AG09319 (cell line): ENCODE measurements at regions not wholly inside any gene's neighbourhood (a gene's known extent, or its start where the extent isn't known, plus 50 kb on each side); places are given as distances from the start of the nearest gene placed in this dataset.

Source experiments
- DNase-seq: peaks from one replicate; pipeline ENCODE4 v3.0.0-alpha.2; 2010; ENCODE audit warnings: low read depth; ENCODE audit errors: extremely low read depth
- TF ChIP-seq, protein P1 (sequence below): IDR thresholded peaks from 2 replicates; pipeline ENCODE4 v1.5.1; 2011; ENCODE audit warnings: low read depth, mild to moderate bottlenecking, inconsistent platforms, low read length, moderate library complexity

DNA sequence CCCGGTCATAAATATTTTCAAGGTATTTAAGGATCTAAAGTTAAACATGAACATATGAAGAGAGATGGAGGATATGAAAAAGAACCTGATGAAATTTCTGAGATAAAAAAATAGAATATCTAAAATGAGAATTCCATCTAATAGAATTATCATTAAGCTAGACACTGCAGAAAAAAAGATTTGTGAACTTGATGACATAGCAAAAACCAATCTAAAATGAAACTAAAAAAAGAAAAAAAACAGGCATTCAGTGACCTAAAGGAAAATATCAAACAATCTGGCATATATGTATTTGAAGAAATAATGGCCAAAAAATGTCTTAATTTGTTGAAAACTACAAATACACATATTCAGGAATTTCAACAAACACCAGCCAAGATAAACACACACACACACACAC is 81.6 kb upstream of the ZC3H12C start:
- no peak for DNase-seq
- TF ChIP-seq, protein P1, sequence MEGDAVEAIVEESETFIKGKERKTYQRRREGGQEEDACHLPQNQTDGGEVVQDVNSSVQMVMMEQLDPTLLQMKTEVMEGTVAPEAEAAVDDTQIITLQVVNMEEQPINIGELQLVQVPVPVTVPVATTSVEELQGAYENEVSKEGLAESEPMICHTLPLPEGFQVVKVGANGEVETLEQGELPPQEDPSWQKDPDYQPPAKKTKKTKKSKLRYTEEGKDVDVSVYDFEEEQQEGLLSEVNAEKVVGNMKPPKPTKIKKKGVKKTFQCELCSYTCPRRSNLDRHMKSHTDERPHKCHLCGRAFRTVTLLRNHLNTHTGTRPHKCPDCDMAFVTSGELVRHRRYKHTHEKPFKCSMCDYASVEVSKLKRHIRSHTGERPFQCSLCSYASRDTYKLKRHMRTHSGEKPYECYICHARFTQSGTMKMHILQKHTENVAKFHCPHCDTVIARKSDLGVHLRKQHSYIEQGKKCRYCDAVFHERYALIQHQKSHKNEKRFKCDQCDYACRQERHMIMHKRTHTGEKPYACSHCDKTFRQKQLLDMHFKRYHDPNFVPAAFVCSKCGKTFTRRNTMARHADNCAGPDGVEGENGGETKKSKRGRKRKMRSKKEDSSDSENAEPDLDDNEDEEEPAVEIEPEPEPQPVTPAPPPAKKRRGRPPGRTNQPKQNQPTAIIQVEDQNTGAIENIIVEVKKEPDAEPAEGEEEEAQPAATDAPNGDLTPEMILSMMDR = no peak

DNA sequence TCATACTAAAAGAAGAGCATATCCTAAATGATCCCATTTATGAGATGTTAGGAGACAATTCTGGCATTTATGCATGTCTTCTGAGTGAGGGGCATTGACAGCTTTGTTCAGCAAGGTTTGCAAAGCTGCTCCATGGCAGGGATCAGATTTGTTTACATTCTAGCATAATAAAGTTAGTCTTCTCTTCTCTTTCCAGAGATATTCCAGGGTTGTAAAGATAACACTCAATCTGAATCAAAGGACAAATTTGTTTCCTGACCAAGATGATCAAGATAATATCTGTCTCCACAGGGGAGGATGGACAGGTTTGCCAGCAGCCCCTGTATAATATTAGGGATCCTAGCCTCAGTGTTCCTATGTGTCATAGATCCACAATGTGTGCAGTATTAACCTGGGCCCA is 77.5 kb upstream of the ZC3H12C start:
- TF ChIP-seq, protein P1 = no peak
- no peak for DNase-seq

DNA sequence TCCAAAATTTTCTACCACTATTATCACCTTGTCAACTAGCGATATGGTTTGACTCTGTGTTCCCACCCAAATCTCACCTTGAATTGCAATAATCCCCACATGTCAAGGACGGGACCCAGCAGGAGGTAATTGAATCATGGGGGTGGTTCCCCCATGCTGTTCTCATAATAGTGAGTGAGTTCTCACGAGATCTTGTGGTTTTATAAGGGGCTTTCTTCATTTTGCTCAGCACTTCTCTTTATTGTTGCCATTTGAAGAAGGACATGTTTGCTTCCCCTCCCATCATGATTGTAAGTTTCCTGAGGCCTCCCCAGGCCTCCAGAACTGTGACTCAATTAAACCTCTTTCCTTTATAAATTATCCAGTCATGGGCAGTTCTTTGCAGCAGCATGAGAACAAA is 73.5 kb upstream of the ZC3H12C start:
- DNase-seq = no peak
- TF ChIP-seq, protein P1 = no peak

DNA sequence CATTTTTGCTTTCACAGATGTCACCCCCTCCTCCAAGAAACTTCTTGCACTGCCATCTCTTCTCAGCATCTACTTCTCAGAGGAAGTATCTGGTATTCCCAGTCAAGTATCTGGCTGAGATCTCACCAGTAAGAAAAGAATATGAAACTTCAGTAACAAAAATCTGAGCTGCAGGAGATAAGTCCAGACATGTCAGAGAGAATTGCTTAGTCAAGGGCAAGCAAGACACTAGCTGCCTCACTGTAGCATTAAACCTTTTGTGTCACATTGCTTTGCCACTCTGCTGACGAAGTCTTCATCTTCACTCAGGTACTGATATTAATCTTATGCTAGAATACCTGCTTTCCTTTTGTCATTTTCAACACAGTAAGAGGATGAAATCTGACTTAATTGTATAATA is 70.6 kb upstream of the ZC3H12C start:
- DNase-seq = no peak
- TF ChIP-seq, protein P1 = no peak

DNA sequence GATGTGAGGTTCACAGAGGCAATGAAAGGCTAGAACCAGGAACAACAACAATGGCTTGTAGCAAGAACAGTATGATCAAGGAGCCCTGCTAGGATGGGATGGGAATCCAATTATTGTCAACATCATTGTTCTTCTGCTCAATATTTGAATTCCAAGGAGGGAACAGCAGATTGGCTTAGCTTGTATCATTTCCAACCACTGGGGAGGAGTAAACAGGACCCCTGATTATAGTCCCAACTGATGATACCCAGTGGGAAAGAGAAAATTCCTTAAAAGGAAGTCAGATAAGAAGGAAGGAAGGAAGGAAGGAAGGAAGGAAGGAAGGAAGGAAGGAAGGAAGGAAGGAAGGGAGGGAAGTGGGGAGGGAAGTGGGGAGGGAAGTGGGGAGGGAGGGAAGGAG is 69.5 kb upstream of the ZC3H12C start:
- TF ChIP-seq, protein P1 = no peak
- DNase-seq = no peak

DNA sequence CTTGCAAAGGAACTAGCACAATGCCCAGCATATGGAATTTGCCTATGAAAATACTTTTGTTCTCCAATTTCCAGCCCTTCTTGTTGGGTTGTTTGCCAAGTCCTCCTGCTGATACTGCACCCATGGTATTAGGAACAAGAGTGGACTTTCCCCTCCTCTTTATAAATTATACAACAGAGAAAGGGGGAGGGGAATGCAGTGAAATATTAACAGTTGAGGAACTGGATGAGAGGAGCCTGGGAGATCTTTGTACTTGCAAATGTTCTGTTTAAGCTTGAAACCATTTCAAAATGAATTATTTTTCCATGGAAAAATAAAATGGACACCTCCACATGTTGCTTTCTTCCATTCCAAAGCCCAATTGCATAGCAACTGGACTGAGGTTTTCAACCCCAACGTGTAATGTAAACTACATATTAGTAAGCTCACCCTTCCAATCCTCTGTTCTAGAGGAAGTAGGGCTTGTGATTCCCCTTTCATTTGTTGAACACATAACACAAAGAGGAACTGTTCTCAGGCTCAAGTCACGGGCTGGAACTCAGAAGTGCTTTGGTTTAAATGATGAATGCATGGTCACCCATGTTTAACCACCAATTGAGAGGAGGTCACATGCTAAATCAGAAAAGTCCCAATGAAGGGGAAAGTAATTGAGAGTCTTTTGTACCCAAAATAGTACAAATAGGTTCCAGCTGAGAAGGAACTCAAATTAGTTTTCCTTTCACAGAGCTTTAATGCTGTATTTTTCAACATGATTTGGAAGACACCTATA is 66.2 kb upstream of the ZC3H12C start:
- DNase-seq = no peak
- TF ChIP-seq, protein P1 = no peak

DNA sequence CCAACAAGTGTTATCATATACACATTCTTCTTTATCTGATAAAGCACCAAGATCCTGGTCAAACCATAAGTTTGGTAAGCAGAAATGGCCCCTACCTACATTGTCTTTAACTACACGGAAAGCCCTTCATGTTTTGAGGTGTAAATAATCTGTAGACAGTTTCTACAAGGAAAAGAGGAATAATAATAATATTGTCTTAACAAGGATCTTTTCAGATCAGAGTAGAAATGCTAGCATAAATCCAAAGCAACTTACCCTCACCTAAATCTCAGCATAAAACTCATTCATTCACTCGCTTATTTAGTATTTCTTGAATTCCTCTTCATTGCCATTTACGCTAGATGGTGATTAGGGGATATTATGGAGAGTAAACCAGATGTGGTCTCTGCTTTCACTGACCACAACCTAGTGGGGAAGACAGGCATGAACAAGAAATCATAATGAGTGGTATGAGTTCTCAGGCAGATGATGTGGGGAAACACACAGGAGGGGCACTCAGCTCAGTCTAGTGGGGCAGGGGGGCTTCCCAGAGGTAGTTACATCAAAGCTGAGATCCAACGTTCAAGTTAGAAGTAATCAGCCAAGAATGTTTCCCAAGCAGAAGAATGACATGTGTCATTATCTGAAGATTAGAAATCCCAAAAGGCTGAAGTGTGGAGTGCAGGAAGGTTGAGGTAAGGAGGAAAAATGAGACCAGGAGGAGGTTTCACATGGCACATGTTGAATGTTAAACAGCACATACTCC is 65.4 kb upstream of the ZC3H12C start:
- no peak for DNase-seq
- TF ChIP-seq, protein P1 = no peak
